GM23248 (cell line): ENCODE measurements at regions not wholly inside any gene's neighbourhood (a gene's known extent, or its start where the extent isn't known, plus 50 kb on each side); places are given as distances from the start of the nearest gene placed in this dataset.

Experiments used
- EZH2 ChIP-seq: fragments of 200-600 bp; sonication (generic); IDR thresholded peaks from 2 replicates; pipeline ENCODE4 v1.6.1; 2018; ENCODE audit warnings: antibody characterized with exemption, mild to moderate bottlenecking; ENCODE audit not compliant: insufficient read depth, poor library complexity, severe bottlenecking
- EZH2phosphoT487 ChIP-seq: fragments of 200-600 bp; sonication (generic); IDR thresholded peaks from 2 replicates; pipeline ENCODE4 v1.6.1; 2018; ENCODE audit warnings: antibody characterized with exemption, moderate library complexity, mild to moderate bottlenecking, low read depth; ENCODE audit not compliant: insufficient read depth

DNA sequence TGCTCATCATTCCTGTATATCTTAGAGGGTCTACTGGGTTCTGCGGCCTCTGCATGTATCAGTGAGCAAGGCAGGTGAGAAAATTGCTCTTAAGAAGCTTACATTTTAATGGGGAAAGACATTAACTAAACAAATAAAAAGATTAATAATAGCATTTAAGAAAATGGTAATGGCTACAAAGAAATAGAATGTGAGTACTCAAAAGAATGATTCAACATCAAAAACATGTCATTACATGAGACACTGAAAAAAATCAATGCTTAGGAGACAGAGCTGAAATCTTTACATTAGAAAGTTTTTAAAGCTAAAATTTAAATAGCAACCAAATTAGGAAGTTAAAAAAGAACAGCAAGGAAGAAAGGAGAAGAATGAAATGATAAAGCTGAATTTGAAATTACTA lies 146.9 kb upstream of the PHACTR1 start:
- TF ChIP-seq EZH2 (no peak), EZH2phosphoT487 (no peak)
